HG02981 (cell line): ENCODE measurements at regions not wholly inside any gene's neighbourhood (a gene's known extent, or its start where the extent isn't known, plus 50 kb on each side); places are given as distances from the start of the nearest gene placed in this dataset.

ENCODE experiments used
- ATAC-seq: cut with Tn5 transposase; IDR thresholded peaks from one replicate; pipeline ENCODE4 v1.9.1; 2021; ENCODE audit warnings: mild to moderate bottlenecking, moderate library complexity; ENCODE audit not compliant: unreplicated experiment

DNA sequence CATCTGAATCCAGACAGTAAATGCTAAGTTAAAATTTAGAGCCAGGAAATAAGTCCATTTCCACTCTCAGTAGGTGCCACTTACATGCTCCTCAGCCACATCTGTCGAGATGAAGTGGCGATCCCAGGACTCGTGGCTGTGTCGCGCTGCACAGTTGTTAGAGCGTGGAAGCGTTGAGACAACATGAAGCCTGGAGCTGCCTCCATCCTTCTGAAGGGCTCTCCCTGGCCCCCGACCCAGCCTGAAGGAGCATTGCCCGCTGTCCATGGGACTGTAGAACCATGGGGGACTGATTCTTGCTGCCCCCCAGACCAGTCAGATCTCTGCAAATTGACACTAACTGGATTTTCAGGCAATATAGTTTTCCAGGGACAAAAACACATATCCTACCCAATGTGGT is 58.9 kb downstream of the IRX1 start:
- ATAC-seq = no peak

DNA sequence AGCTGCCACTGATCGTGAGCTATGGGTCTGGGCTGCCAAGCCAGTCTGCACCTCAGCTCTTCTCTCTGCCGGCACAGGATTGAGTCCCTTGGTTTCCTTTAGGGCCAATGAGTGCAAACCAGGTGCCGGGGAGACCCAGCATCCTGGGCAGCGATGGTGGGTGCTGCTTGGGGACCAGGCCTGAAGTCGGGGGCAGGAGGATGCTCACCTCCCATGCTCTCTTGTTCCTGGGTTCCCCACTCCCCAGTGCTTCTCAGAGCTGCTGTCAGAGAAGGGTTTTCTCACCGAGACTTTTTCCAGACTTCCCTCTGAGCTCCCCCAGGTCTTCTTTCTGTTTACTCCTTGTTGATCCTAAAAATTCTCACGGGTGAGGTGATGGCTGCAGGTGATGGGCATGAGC is 61.2 kb downstream of the IRX1 start:
- no peak for ATAC-seq

DNA sequence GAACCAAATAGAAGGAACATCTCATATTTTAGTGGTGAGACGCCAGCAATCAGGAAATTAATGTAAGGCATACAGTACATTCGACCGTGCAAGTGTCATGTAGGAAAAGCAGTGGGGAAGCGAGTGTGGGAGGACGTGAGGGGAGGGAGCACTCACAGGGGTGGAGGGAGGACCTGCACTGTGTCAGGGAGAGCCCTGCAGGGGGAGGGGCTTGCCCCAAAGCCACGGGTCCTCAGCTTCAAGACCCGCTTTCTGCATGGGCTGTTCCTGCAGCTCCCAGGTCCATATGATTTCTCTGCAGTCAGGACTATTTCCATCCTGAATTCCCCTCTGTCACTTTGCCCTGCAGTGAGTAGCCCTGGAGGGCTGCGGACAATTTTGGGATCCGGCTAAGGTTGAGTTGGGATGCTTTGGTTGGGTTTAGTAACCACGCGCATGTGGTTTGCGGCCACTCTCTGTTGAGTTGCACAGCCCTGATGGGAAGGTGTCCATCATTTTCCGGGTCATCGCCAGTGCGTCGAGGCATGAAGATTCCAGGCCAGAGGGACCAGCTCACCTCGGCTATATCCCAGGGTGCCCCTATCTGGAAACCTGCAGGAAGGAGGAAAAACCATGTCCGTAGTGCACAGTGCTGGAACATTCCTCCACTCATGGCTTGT is 61.9 kb downstream of the IRX1 start:
- ATAC-seq = no peak

DNA sequence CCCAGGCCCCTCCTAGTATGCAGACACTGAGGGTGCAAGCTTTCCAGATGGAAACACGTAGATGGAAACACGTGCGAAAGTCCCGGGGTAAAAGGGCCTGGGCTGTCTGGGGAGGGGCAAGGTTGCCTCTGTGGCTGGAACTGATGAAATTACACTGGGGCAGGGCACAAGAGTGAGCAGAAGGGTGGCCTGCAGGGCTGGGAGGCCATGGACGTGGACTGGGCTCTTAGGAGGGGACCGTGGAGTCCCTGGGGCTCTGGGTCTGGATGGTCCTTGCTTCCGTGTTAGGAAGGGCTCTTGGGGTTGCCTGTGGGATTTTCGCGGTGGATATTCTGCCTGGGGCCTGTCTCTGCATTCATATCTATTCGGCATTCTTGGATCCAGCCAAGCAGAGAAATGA is 63.3 kb downstream of the IRX1 start:
- ATAC-seq = no peak

DNA sequence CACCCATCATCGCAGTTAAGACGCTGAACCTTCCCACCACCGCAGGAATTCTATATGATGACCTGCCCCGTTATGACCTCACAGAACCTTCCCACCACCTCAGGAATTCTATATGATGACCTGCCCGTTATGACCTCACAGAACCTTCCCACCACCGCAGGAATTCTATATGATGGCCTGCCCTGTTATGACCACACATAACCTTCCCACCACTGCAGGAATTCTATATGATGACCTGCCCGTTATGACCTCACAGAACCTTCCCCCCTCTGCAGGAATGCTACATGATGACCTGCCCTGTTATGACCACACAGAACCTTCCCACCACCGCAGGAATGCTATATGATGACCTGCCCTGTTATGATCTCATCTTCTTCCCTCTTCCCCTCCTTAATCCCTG is 64.3 kb downstream of the IRX1 start:
- ATAC-seq = no peak

DNA sequence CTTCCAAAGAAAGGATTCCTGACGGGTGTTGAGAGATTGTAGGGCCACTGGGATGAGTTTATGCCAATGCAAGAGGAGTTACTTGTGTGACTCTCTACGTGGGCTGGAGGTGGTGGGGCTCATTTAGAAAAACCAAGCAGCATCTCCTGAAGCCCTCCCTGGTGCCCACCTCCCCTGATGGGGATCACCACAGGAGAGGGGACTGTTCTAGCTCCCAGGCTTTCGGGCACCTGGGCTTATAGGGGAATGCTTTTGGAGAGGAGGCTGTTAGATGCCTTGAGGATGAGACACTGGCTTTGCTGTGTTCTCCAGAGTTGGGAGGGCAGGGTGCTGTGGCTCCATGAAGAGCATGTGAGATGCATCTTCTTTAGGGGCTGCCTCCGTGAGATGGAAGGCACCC is 65.0 kb downstream of the IRX1 start:
- no peak for ATAC-seq

DNA sequence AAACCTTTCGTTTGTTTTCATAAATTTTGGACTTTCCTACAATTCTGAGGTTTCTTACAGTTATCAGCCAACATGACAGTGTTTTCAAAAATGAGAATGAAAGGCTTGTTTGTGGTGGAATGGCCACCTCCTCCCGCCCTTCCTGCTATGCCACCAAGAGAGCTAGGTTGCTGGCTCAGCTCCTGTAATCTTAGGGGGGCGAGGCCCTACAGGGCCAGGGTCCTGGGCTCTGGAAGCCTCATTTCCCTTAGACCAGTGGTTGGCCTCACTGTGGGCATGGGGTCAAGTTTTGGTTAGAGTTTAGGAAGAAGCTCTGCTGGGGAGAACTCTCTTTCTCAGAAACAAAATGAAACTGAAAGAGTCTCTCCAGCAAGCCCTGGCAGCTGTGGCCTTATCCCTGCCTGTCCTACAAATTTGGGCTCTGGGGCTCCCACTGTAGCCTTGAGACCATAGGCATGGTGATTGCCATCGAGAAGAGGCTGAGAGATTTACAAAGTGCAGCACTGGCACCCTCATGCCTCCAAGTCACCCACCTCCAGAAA is 66.2 kb downstream of the IRX1 start:
- ATAC-seq = no peak

DNA sequence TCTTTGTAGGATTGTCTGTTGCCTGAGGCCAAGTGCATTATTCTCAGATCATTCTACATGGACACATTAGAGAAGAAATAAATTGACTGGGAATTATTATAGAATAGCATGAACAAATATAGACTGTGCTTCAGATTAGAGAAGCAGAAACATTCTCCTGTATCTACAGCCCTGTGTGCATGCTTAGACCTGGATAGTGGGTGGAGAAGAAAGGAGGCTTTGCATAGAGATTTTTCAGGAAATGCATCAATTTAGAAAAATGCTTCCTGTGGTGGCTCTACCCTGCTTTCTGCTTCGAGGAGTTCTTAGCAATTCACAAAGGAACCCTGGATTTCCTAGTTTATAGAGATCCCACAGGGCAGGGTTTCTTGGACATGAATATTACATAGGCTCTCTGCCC is 66.7 kb downstream of the IRX1 start:
- no peak for ATAC-seq

DNA sequence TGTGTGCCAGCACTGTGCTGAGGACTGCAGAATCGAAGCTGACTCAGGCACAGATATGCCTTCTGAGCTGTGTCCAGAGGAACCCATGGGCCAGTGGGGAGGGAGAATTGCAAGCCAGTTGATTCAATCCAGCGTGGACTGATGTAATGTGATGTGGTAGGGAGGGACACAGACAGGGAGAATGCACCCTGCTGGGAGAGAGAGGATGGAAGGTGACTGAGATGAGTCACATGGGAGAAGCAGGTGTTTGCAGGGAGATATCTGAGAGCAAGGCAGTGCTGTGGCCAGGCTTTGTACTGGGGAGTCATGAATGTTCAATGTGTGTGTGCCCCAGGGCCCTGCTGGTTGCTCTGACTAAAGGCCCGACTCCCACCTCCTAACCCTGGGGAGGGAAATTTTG is 75.7 kb downstream of the IRX1 start:
- no peak for ATAC-seq

DNA sequence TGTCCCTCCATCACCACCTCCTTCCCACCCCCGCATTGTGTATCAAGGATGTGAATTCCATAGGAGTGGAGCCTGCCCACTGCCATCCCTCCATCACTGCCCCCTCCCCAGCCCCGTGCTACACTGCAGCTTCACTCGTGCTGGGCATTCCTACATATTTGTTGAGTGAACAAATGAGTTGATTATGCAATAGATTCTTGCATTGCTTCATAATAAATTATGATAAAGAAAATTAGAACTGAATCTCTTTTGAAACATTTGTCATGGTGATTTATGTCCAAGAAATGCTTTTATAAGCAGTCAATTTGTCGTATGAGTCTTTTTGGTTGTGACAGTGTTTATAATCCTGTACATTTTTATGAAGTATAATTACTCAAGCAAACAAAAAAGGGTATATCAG is 83.2 kb downstream of the IRX1 start:
- ATAC-seq = no peak

DNA sequence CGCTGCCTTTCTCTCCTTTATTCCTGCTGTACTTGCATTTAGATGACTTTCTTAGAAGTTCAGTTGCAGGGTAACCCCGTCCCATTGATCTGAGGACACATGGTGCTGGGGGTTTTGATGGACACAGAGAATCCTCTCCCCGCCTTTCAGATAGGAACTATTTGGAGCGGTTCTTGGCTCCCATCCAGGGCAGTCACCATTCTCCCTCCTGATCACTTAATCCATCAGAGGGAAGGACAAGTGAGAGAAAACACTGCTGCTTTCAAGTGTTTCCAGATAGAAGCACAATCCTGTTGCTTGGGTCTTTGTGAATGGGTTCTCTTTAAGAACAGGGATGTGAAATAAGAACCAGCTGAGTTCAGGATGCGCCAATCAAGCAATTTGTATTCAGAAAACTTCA is 85.2 kb downstream of the IRX1 start:
- ATAC-seq = no peak

DNA sequence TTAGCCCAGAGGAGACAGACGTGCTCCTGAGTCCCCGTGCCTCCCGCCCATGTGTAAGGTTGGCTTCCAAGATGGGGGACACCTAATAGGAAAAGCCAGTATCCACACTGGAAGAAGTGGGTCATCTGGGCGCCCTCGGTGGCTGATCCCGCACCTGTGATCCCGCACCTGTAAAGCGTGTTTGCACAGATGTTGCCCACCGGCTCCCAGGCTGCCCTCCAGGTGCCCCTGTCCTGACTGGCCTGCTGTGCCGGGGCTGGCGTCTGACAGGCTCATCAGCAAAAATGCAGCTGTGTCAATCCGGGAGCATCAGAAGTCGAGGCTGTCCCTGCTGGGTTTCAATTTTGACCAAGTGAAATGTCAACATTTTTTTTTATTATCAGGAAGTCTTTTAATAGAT is 88.5 kb downstream of the IRX1 start:
- ATAC-seq = no peak

DNA sequence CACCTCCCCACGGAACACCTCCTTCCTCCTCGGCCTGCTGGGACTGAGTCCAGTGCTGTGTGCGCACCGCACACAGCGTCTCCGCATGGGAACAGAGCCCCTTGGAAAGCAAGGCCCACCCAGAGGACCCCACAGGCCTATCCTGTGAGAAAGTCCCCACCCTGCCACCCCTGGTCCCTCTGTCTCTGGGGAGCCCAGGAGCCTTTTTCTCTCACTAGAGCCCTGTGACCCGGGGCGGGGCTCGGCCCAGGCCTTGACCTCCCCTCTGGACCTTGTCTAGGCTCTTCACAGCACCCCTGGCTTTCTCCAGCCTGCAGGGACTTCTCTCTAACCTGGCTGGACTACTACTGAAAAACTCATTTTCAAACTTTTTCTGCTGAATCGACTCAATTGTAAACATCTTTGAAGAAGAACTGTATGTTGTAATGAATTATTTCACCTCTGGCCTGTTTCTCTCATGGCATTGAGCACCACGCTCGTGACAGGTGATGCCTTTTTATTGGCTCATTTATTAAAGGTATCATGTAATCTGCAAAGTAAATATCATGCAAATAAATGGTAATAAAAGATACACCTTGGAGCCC is 89.2 kb downstream of the IRX1 start:
- ATAC-seq = no peak

DNA sequence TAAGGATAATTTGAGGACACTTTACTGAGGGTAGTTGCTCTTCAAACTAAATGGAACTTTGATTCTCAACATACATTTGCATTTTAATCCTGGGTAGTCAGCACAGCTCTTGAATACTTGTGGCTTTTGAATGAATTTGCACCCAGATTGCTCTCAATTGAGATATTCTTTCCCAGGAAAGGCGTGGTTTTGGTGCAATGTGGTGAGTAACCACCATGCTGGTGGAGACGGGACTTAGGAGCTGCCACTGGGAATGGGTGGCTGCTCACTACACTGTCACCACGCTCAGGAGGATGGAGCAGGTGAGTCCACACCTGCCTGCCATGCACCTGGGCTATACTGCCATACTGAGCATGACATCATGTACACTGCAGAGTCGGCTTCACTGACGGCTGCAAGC is 99.2 kb downstream of the IRX1 start:
- no peak for ATAC-seq

DNA sequence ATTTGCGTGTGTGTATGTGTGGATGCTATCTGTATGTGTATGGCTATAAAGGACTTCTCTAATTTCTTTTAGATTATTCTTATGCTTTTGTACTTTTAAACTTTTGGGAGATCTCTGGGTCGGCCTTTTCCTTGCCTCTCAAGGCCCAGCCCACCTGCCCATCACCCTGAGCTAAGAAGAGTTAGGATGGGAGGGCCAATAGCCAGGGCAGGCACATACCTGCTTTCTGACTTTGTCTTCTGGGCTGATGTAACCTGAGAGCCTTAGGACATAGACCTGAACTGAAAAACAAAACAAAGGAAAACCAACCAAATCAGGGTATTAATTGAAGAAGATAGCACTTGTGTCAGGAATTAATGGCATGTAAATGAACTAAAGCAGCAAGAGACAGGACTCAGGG is 100.2 kb downstream of the IRX1 start:
- no peak for ATAC-seq

DNA sequence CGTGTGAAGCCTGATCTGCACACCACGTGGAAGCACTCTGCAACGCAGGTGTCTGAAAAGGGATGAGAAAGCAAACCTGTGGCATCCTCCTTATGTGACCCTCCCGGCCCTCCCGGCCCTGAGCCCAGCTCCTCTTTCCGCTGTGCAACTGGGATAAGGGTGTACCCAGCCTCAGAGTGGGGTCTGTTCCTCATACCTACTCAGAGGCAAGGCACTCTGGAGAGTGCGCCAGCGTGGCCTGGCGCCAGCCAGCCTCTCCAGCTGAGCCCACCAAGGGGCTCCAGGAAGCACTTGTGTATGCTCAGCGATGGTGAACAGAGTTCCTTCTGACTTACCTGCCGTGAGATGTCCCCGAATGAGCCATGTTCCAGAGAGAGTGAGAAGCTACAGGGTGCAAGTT is 102.8 kb downstream of the IRX1 start:
- ATAC-seq = no peak

DNA sequence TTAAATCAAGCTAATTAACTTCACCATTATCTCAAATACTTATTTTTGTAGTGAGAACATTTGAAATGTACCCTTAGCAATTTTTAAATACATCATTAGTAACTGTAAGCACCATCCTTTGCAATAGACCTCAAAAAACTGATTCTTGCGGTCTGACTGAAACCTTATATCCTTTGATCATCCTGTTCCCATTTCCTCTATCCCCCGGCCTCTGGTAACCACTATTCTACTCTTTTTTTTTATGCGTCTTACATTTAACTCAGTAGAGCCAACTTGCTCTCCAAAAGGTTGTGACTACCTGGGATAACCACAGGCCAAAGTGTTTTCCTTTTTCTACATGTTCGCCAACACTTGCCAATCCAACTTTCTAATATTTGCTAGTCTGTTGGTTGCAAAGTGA is 106.1 kb downstream of the IRX1 start:
- ATAC-seq = no peak

DNA sequence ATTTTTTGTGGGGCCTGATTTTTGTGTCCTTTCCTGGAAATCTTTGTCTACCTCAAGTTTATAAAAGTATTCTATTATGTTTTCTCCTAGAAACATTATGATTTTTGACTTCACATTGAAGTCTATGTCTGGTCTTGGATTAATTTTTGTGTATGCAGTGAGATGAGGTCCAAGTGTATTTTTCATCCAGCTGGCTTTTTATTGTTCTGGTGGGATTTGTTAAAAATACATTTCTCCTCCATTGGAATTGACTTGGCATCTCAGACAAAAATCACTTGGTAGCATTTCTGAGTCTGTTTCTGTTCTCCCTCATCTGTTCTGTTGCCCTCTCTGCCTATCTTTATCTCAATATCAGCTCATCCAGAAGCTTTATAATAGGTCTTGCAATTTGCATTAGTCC is 109.0 kb downstream of the IRX1 start:
- ATAC-seq = no peak

DNA sequence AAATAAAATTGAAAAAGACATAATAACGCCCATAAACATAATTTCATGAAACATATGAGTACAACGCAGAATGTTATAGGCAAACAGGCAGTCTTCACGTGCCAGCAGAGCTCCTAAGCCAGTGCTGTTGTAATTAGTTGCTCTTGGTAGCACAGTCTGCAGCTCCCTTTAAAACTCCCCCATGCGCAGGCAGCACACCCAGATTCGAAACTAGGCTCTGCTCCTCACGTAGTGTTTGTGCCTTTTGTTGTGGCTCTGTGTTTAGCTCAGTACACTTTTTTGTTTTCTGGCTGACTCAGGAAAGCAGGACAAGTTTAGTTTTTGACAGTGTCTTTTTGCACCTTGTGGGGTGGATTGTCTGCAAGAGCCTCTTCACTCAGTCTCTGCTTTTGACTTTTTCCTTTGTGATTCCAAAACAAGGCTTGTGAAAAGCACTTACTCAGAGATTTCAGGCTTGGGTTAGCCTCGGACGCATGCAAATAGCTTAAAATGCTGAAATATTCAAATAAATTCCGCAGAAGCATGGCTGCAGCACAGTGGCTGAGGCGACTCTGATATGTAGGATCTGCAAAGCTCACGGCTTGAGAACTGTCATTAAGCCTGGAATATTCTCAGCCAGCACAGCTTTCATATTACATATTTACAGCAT is 113.6 kb downstream of the IRX1 start:
- ATAC-seq = no peak

DNA sequence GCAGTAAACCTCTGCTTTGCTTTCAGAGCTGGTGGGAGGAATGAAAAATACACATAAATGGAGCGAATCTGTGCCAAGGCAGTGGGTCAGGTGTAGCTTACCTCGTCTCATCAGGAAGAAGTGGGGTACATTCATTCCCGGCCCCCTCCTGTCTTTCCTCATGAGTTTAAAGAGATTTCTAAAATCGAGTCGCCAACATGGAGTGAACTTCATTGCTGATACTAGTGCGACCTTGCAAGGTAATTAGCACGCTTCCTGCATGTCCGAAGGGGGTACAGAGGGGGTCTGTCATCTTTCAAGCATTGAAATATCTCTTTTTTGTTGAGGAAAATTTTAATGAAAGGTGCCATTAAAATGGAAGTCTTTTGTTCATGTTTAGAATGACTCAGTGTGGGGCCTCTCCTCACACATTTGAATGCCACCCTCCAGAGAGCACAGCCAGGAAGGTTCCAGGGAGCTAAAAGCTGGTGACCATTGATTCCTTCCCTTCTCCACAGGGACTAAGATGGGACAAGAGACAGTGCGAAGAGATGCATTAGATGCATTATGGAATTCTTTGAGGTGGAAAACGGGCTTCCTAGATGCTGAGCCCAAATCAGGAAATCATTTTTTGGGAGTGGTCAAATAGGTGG is 114.2 kb downstream of the IRX1 start:
- ATAC-seq = no peak

DNA sequence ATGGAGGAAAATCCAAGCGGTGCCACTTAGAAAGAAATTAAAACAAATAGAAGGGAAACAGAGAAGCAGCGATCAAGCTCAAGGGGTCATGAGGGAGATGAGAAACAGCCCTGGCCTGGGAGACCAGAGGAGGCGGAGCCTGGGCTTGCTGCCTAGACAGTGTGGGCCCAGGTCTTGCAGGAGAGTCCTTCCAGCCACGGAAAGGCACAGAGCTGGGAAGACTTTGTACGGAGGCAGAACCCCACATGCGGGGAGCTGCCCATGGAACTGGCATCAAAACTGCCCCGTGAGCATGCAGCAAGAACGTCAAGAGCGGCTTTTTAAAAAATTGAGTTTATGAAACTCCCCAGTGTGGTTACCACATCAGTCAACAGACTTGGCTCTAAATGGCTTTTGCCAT is 119.4 kb downstream of the IRX1 start:
- ATAC-seq = no peak

DNA sequence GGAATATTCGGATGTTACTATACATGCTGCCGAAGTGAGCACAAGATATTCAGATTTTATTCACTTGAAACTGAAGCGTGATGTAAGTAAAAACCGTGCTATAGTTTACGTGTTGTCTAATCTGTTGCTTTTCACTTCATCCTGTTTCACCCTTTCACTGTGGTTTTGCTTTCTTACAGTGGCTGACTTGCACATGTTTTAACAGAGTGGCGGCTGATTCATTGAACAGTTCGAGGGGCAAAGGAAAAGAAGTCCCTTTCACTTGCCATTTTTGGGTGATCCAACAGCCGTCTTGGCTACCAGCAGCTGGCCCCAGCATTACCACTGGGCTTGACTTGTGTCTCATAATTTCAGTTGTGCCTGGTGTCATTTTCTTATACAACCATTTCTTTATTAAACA is 134.0 kb downstream of the IRX1 start:
- no peak for ATAC-seq
